ENCODE measurements at regions not wholly inside any gene's neighbourhood (a gene's known extent, or its start where the extent isn't known, plus 50 kb on each side); places are given as distances from the start of the nearest gene placed in this dataset.

- no TSS peak for BruUV-seq (replicated peaks)
- WGBS (ENCODE audit: insufficient coverage, insufficient replicate concordance, low lambda C conversion rate, missing lambda C conversion rate), result 21% methylated on average over 3 of the region's 3 CpGs
- ChIA-PET RAD21 (ENCODE audit: unreplicated experiment) (interaction anchor here (0.7 kb wide), 1 partner anchor 332 kb away, joined by 3 read pairs; no protein-coding TSS in a partner anchor), CTCF (interaction anchor here (0.6 to 1.3 kb wide), 2 partner anchors 86 to 89 kb away, joined by 3 to 4 read pairs; no protein-coding TSS in a partner anchor), POLR2A (interaction anchor here (0.9 kb wide), 1 partner anchor 16 kb away, joined by 4 read pairs; no protein-coding TSS in a partner anchor), SMC1A (ENCODE audit: uncharacterized antibody, unreplicated experiment) (interaction anchor here (0.6 to 1.6 kb wide), 3 partner anchors 9 to 213 kb away, joined by 3 read pairs; no protein-coding TSS in a partner anchor)
- H3K9ac ChIP-seq (ENCODE audit: control insufficient read depth, insufficient read depth, low read length), result peak overlapping the region; percentile 16; the same call in 1 of the 2 replicates
- FAIRE-seq (no peak), ATAC-seq (peak; percentile 61), DNase-seq (ENCODE audit: low read depth, low spot score) (no peak)
- in situ Hi-C loops (cut with MboI) (no loop called here), intact Hi-C loops (cut with micrococcal nuclease; ENCODE audit: unreplicated experiment) (no loop called here)
- no peak overlapping the region; the same call in 1 of the 2 replicates for H3K4me2 ChIP-seq (ENCODE audit: control insufficient read depth, insufficient read depth)
- no peak overlapping the region for H3K4me3 ChIP-seq
- no peaks in the 10 kb centered on the region for H4K20me1 ChIP-seq (ENCODE audit: control insufficient read depth, insufficient read depth)
- H3K36me3 ChIP-seq (ENCODE audit: control insufficient read depth in 2 of 2, insufficient read depth in 2 of 2, low read length in 1 of 2), result no peaks in the 10 kb centered on the region
- H3K9me3 ChIP-seq (replicated peaks; ENCODE audit: control insufficient read depth, insufficient read depth, low read length), result no peaks in the 10 kb centered on the region
- no peaks in the 10 kb centered on the region for H3K79me2 ChIP-seq (ENCODE audit: control insufficient read depth, insufficient read depth, low read length)
- H3K27ac ChIP-seq (ENCODE audit: control insufficient read depth, insufficient read depth), result peak overlapping the region; percentile 46; the same call in 1 of the 2 replicates
- H3K4me1 ChIP-seq (ENCODE audit: control insufficient read depth, insufficient read depth, low read length), result peaks cover 4% of the 10 kb centered on the region; the same call in 1 of the 2 replicates
- H3K27me3 ChIP-seq (replicated peaks in 1 of 2; ENCODE audit: control insufficient read depth in 2 of 2, insufficient read depth in 2 of 2, low read length in 1 of 2), result no peaks in the 10 kb centered on the region
- peak overlapping the region; percentile 48 for H2AFZ ChIP-seq (ENCODE audit: control insufficient read depth, low read depth, low read length)
- 0 out of 2 replicates have a peak, but pooled peaks have one; percentile 29 for TF ChIP-seq CREB1 (IDR thresholded peaks at IDR 0.05; ENCODE audit: low read depth)
- no peak for TF ChIP-seq FOXM1 (IDR thresholded peaks at IDR 0.05; ENCODE audit: low read depth, low read length)
- no peak for TF ChIP-seq POLR2A (IDR thresholded peaks at IDR 0.05; ENCODE audit: low read depth, low read length)
- no peak for TF ChIP-seq RELA (IDR thresholded peaks at IDR 0.05; ENCODE audit: borderline replicate concordance, partially characterized antibody)
- TF ChIP-seq CUX1 (IDR thresholded peaks at IDR 0.05; ENCODE audit: insufficient replicate concordance, low read depth, low read length), result no peak
- TF ChIP-seq GATAD2B (conservative IDR thresholded peaks at IDR 0.05; ENCODE audit: low read depth), result no peak
- peak; percentile 26; the same call in 1 of the 2 replicates for TF ChIP-seq CREM (IDR thresholded peaks at IDR 0.05; ENCODE audit: low read depth)
- TF ChIP-seq ZBTB4 (CRISPR knock-in tag; IDR thresholded peaks at IDR 0.05), result no peak
- no peak for TF ChIP-seq NFYA (IDR thresholded peaks at IDR 0.05; ENCODE audit: borderline replicate concordance, low read depth, low read length)
- TF ChIP-seq POLR2AphosphoS5 (IDR thresholded peaks at IDR 0.05; ENCODE audit: low read length), result no peak
- no peak for TF ChIP-seq NFYB (IDR thresholded peaks at IDR 0.05; ENCODE audit: insufficient read depth, low read depth, low read length)
- TF ChIP-seq PAX5 (IDR thresholded peaks at IDR 0.05; ENCODE audit: borderline replicate concordance, low read depth, low read length), result no peak
- TF ChIP-seq KAT2A (conservative IDR thresholded peaks at IDR 0.05; ENCODE audit: control insufficient read depth, low read depth, low read length), result no peak
- TF ChIP-seq, protein P1, sequence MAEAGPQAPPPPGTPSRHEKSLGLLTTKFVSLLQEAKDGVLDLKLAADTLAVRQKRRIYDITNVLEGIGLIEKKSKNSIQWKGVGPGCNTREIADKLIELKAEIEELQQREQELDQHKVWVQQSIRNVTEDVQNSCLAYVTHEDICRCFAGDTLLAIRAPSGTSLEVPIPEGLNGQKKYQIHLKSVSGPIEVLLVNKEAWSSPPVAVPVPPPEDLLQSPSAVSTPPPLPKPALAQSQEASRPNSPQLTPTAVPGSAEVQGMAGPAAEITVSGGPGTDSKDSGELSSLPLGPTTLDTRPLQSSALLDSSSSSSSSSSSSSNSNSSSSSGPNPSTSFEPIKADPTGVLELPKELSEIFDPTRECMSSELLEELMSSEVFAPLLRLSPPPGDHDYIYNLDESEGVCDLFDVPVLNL (IDR thresholded peaks at IDR 0.05; ENCODE audit: low read depth, low read length), result no peak
- no peak for TF ChIP-seq CHD4 (IDR thresholded peaks at IDR 0.05)
- no peak for TF ChIP-seq NRF1 (conservative IDR thresholded peaks at IDR 0.05; ENCODE audit: low read depth, low read length)
Measured at GRCh38 chr18:51425889-51426288, 228.4 kb upstream of the MEX3C start.

Data from GM12878 (cell line).